SK-N-SH (cell line): ENCODE measurements at regions not wholly inside any gene's neighbourhood (a gene's known extent, or its start where the extent isn't known, plus 50 kb on each side); places are given as distances from the start of the nearest gene placed in this dataset.

ENCODE experiments used
- CTCF ChIA-PET: fragments of 300-600, 350-600 bp; formaldehyde crosslinking; extraction: SDS; loops from one replicate; lab custom pipeline; 2021; lab: Yijun Ruan, JAX
- POLR2A ChIA-PET: fragments of 350-600 bp; sonication (Branson Sonifier 250); formaldehyde crosslinking; extraction: SDS; loops from one replicate; lab custom pipeline; 2020; ENCODE audit warnings: antibody characterized with exemption, inconsistent platforms; lab: Yijun Ruan, JAX
- DNase-seq: peaks from one replicate; pipeline ENCODE4 v3.0.0; 2012
- H2AFZ ChIP-seq: fragments of 200-600 bp; sonication (generic); 2 replicates; pipeline ENCODE4 v1.8.1; 2016; ENCODE audit warnings: antibody characterized with exemption, mild to moderate bottlenecking, low read depth
- H3F3A ChIP-seq: fragments of 200-600 bp; sonication (generic); replicated peaks from 2 replicates; pipeline ENCODE3; 2016; ENCODE audit warnings: antibody characterized with exemption, mild to moderate bottlenecking; ENCODE audit not compliant: insufficient read depth
- H3K27ac ChIP-seq, 2 experiments: fragments of 200-500 bp in 1 of 2; fragments of 200-600 bp in 1 of 2; sonication (Bioruptor generic) in 1 of 2; sonication (generic), shearing (Covaris generic) in 1 of 2; 2 replicates each; pipeline versions ENCODE4 v1.5.1 to v1.6.1; 2014 to 2016; ENCODE audit warnings: low read depth in 2 of 2, inconsistent platforms in 1 of 2, low read length in 1 of 2, mild to moderate bottlenecking in 1 of 2, mixed read lengths in 1 of 2
- H3K27me3 ChIP-seq: fragments of 200-600 bp; sonication (generic), shearing (Covaris generic); 2 replicates; pipeline ENCODE4 v1.6.1; 2016; ENCODE audit warnings: mixed run types; ENCODE audit not compliant: insufficient read depth
- H3K36me3 ChIP-seq, 2 experiments: fragments of 200-500 bp in 1 of 2; fragments of 200-600 bp in 1 of 2; sonication (Bioruptor generic) in 1 of 2; sonication (generic) in 1 of 2; replicated peaks in 1 of 2; 2 replicates each; pipeline versions ENCODE3 to v1.5.1; 2014 to 2016; ENCODE audit warnings: low read length in 1 of 2, mild to moderate bottlenecking in 1 of 2; ENCODE audit not compliant: insufficient read depth in 2 of 2, control insufficient read depth in 1 of 2
- H3K4me1 ChIP-seq, 2 experiments: fragments of 200-500 bp in 1 of 2; fragments of 200-600 bp in 1 of 2; sonication (Bioruptor generic) in 1 of 2; sonication (generic), shearing (Covaris generic) in 1 of 2; 2 replicates each; pipeline versions ENCODE4 v1.5.1 to v1.6.1; 2014 to 2016; ENCODE audit warnings: low read depth in 1 of 2, low read length in 1 of 2, mixed run types in 1 of 2; ENCODE audit not compliant: insufficient read depth in 2 of 2, control insufficient read depth in 1 of 2
- H3K4me2 ChIP-seq: fragments of 200-600 bp; sonication (generic), shearing (Covaris generic); 2 replicates; pipeline ENCODE4 v1.6.1; 2017; ENCODE audit warnings: mixed run types
- H3K4me3 ChIP-seq, 2 experiments: fragments of 200-500 bp in 1 of 2; fragments of 200-600 bp in 1 of 2; sonication (Bioruptor generic) in 1 of 2; sonication (generic), shearing (Covaris generic) in 1 of 2; 2 replicates each; pipeline versions ENCODE4 v1.5.1 to v1.8.1; 2014 to 2016; ENCODE audit warnings: low read depth in 2 of 2, inconsistent platforms in 1 of 2, low read length in 1 of 2, mild to moderate bottlenecking in 1 of 2, mixed read lengths in 1 of 2, moderate library complexity in 1 of 2
- H3K79me2 ChIP-seq: fragments of 200-600 bp; sonication (generic); 2 replicates; pipeline ENCODE4 v1.8.1; 2017; ENCODE audit warnings: mild to moderate bottlenecking; ENCODE audit not compliant: insufficient read depth
- H3K9ac ChIP-seq: fragments of 200-600 bp; sonication (generic); 2 replicates; pipeline ENCODE4 v1.6.1; 2017; ENCODE audit warnings: mixed run types
- H3K9me2 ChIP-seq: fragments of 200-600 bp; sonication (generic); 2 replicates; pipeline ENCODE4 v1.6.1; 2017; ENCODE audit warnings: mixed run types
- H3K9me3 ChIP-seq: fragments of 200-600 bp; sonication (generic); 2 replicates; pipeline ENCODE4 v1.6.1; 2017; ENCODE audit warnings: mixed run types, mild to moderate bottlenecking, moderate library complexity
- H4K20me1 ChIP-seq: fragments of 200-600 bp; sonication (generic); 2 replicates; pipeline ENCODE4 v1.6.1; 2017; ENCODE audit warnings: mild to moderate bottlenecking, mixed run types; ENCODE audit not compliant: insufficient read depth
- CHD2 ChIP-seq: fragments of 150-350 bp; IDR thresholded peaks from 2 replicates; pipeline ENCODE4 v1.6.1; 2018; ENCODE audit warnings: low read length; ENCODE audit not compliant: partially characterized antibody
- EP300 ChIP-seq, 2 experiments: IDR thresholded peaks; 2 replicates each; pipeline versions ENCODE4 v1.4.0 to v1.6.1; 2012; ENCODE audit warnings: borderline replicate concordance in 1 of 2, low read depth in 1 of 2, low read length in 1 of 2
- FOSL2 ChIP-seq: IDR thresholded peaks from 2 replicates; pipeline ENCODE4 v1.4.0; 2012; ENCODE audit warnings: low read depth, mild to moderate bottlenecking, moderate library complexity, borderline replicate concordance
- FOXJ3 ChIP-seq: sonication (generic); formaldehyde crosslinking; IDR thresholded peaks from 2 replicates; pipeline ENCODE4 v1.5.1; 2020; ENCODE audit warnings: mild to moderate bottlenecking, missing genetic modification reagents
- GABPA ChIP-seq: IDR thresholded peaks from 2 replicates; pipeline ENCODE4 v1.4.0; 2012; ENCODE audit warnings: low read depth, mild to moderate bottlenecking
- JUND ChIP-seq: IDR thresholded peaks from 2 replicates; pipeline ENCODE4 v1.4.0; 2012
- MEF2A ChIP-seq: IDR thresholded peaks from 2 replicates; pipeline ENCODE4 v1.4.0; 2012; ENCODE audit warnings: low read depth, borderline replicate concordance
- MXI1 ChIP-seq: IDR thresholded peaks from 2 replicates; pipeline ENCODE4 v1.6.1; 2012; ENCODE audit warnings: mild to moderate bottlenecking, low read depth, low read length, improper control_type of control experiment
- NRF1 ChIP-seq: IDR thresholded peaks from 2 replicates; pipeline ENCODE4 v1.6.1; 2012; ENCODE audit warnings: low read depth, mild to moderate bottlenecking, low read length
- RFX5 ChIP-seq: IDR thresholded peaks from 2 replicates; pipeline ENCODE4 v1.6.1; 2012; ENCODE audit warnings: mild to moderate bottlenecking, improper control_type of control experiment, low read length
- WGBS: methylation state at CpG from one replicate; pipeline ENCODE4 v1.1.6; 2017; ENCODE audit warnings: low lambda C conversion rate; 5-methylcytosine and 5-hydroxymethylcytosine counted together
- TF ChIP-seq, protein P1 (sequence below): IDR thresholded peaks from 2 replicates; pipeline ENCODE4 v1.6.1; 2012; ENCODE audit warnings: mild to moderate bottlenecking, low read depth, low read length, moderate library complexity
- TF ChIP-seq, protein P2 (sequence below): IDR thresholded peaks from 2 replicates; pipeline ENCODE4 v1.4.0; 2012; ENCODE audit warnings: low read depth, borderline replicate concordance
- TF ChIP-seq, protein P3 (sequence below): IDR thresholded peaks from 2 replicates; pipeline ENCODE4; 2012
- TF ChIP-seq, protein P4 (sequence below): IDR thresholded peaks from 2 replicates; pipeline ENCODE4 v1.4.0; 2012; ENCODE audit warnings: low read depth, borderline replicate concordance

DNA sequence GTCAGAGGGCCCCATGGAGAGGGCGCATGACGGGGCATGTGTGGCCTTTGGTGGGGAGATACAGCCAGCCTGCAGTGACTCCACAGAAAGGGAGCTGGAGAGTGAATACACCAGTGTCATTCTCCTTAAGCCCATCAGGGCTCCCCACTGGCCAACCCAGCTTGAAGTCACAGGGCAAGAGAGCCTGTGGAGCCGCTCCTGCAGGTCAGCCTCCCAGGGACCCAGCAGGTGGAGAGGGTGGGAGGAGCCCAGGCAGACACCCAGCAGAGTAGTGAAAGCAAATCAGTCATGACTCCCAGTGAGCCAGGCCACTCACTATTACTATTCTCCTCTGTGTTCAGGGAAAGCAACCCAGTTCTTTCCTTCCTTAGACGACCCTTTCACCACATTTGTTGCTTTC, 110.0 kb upstream of the CPM start (continued):
- TF ChIP-seq, protein P1, sequence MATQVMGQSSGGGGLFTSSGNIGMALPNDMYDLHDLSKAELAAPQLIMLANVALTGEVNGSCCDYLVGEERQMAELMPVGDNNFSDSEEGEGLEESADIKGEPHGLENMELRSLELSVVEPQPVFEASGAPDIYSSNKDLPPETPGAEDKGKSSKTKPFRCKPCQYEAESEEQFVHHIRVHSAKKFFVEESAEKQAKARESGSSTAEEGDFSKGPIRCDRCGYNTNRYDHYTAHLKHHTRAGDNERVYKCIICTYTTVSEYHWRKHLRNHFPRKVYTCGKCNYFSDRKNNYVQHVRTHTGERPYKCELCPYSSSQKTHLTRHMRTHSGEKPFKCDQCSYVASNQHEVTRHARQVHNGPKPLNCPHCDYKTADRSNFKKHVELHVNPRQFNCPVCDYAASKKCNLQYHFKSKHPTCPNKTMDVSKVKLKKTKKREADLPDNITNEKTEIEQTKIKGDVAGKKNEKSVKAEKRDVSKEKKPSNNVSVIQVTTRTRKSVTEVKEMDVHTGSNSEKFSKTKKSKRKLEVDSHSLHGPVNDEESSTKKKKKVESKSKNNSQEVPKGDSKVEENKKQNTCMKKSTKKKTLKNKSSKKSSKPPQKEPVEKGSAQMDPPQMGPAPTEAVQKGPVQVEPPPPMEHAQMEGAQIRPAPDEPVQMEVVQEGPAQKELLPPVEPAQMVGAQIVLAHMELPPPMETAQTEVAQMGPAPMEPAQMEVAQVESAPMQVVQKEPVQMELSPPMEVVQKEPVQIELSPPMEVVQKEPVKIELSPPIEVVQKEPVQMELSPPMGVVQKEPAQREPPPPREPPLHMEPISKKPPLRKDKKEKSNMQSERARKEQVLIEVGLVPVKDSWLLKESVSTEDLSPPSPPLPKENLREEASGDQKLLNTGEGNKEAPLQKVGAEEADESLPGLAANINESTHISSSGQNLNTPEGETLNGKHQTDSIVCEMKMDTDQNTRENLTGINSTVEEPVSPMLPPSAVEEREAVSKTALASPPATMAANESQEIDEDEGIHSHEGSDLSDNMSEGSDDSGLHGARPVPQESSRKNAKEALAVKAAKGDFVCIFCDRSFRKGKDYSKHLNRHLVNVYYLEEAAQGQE, result no peak
- TF ChIP-seq, protein P2, sequence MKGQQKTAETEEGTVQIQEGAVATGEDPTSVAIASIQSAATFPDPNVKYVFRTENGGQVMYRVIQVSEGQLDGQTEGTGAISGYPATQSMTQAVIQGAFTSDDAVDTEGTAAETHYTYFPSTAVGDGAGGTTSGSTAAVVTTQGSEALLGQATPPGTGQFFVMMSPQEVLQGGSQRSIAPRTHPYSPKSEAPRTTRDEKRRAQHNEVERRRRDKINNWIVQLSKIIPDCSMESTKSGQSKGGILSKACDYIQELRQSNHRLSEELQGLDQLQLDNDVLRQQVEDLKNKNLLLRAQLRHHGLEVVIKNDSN, result no peak
- TF ChIP-seq MXI1 (no peak), MEF2A (no peak)

DNA sequence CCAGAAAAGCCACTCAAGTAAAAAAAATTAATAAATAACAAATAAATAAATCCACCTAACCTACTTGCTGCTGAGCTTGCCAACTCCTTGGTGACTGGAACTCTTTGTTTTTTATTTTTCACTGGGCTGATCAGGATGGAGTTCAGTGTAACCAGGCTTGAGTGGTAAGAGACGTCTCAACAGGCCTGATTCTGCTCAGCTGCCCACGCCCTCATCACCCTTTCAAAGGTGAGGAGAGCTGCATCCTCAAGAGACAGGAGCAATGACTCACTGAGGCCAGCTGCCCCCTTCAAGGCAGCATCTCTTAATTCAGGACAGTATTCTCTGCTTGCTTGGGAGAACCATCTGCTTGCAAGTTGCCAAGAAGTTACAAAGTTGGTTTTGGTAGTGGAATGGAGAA, 111.9 kb upstream of the CPM start:
- TF ChIP-seq, protein P3, sequence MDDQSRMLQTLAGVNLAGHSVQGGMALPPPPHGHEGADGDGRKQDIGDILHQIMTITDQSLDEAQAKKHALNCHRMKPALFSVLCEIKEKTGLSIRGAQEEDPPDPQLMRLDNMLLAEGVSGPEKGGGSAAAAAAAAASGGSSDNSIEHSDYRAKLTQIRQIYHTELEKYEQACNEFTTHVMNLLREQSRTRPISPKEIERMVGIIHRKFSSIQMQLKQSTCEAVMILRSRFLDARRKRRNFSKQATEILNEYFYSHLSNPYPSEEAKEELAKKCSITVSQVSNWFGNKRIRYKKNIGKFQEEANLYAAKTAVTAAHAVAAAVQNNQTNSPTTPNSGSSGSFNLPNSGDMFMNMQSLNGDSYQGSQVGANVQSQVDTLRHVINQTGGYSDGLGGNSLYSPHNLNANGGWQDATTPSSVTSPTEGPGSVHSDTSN, result no peak
- TF ChIP-seq MEF2A, result no peak
- no peak for TF ChIP-seq NRF1
- TF ChIP-seq EP300 (IDR thresholded peaks at IDR 0.05; ENCODE audit: borderline replicate concordance in 1 of 2, low read depth in 1 of 2, low read length in 1 of 2), result no peak
- TF ChIP-seq, protein P2, result no peak
- TF ChIP-seq, protein P1, result no peak
- no peak for TF ChIP-seq CHD2
- TF ChIP-seq JUND, result no peak
- TF ChIP-seq RFX5, result no peak
- TF ChIP-seq FOSL2, result no peak
- no peak for TF ChIP-seq GABPA
- TF ChIP-seq, protein P4, sequence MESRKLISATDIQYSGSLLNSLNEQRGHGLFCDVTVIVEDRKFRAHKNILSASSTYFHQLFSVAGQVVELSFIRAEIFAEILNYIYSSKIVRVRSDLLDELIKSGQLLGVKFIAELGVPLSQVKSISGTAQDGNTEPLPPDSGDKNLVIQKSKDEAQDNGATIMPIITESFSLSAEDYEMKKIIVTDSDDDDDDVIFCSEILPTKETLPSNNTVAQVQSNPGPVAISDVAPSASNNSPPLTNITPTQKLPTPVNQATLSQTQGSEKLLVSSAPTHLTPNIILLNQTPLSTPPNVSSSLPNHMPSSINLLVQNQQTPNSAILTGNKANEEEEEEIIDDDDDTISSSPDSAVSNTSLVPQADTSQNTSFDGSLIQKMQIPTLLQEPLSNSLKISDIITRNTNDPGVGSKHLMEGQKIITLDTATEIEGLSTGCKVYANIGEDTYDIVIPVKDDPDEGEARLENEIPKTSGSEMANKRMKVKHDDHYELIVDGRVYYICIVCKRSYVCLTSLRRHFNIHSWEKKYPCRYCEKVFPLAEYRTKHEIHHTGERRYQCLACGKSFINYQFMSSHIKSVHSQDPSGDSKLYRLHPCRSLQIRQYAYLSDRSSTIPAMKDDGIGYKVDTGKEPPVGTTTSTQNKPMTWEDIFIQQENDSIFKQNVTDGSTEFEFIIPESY, result no peak
- no peak for TF ChIP-seq FOXJ3 (CRISPR knock-in tag)
- DNase-seq, result no peak
- no peak overlapping the region for H3K9ac ChIP-seq
- no peak overlapping the region for H3K4me2 ChIP-seq
- H3K9me3 ChIP-seq, result no peaks in the 10 kb centered on the region
- no peaks in the 10 kb centered on the region; a peak in 1 of 4 replicates for H3K4me1 ChIP-seq
- H3K27ac ChIP-seq, result no peak overlapping the region
- no peak overlapping the region for H2AFZ ChIP-seq
- 75% methylated on average over 2 of the region's 2 CpGs for WGBS
- no peak overlapping the region for H3K4me3 ChIP-seq
- H4K20me1 ChIP-seq, result no peaks in the 10 kb centered on the region
- H3F3A ChIP-seq, result no peaks in the 10 kb centered on the region
- H3K79me2 ChIP-seq, result no peaks in the 10 kb centered on the region
- ChIA-PET POLR2A (no interaction called here), CTCF (interaction anchor here (0.6 to 1.7 kb wide), 2 partner anchors 25 to 1689 kb away, joined by 3 to 5 read pairs; no protein-coding TSS in a partner anchor)
- no peaks in the 10 kb centered on the region for H3K27me3 ChIP-seq
- H3K9me2 ChIP-seq, result no peaks in the 10 kb centered on the region
- no peaks in the 10 kb centered on the region for H3K36me3 ChIP-seq
